Suprapubic skin (tissue), 4 donors: ENCODE measurements at regions not wholly inside any gene's neighbourhood (a gene's known extent, or its start where the extent isn't known, plus 50 kb on each side); places are given as distances from the start of the nearest gene placed in this dataset.

Experiments
- DNase-seq, 2 donors: peaks; one replicate each; pipeline ENCODE4 v3.0.0-alpha.2; 2019; ENCODE audit warnings: low spot score in 2 of 2
- H3K27ac ChIP-seq: fragments of 200-600 bp; sonication (generic); one replicate; pipeline ENCODE4 v1.5.1; 2019
- H3K27me3 ChIP-seq: fragments of 200-600 bp; sonication (generic); one replicate; pipeline ENCODE4 v1.5.1; 2019
- H3K36me3 ChIP-seq: fragments of 200-600 bp; sonication (generic); one replicate; pipeline ENCODE4 v1.5.1; 2019
- H3K4me1 ChIP-seq: fragments of 200-600 bp; sonication (generic); one replicate; pipeline ENCODE4 v1.5.1; 2019
- H3K4me3 ChIP-seq: fragments of 200-600 bp; sonication (generic); one replicate; pipeline ENCODE4 v1.5.1; 2019; ENCODE audit warnings: mild to moderate bottlenecking
- H3K9me3 ChIP-seq: fragments of 200-600 bp; sonication (generic); one replicate; pipeline ENCODE4 v1.5.1; 2019
- EP300 ChIP-seq: sonication (generic); formaldehyde crosslinking; IDR thresholded peaks from one replicate; pipeline ENCODE4 v1.6.1; 2017; ENCODE audit warnings: antibody characterized with exemption
- POLR2A ChIP-seq, 2 donors: fragments of 450-650 bp; IDR thresholded peaks; one replicate each; pipeline ENCODE4 v1.6.1; 2017; ENCODE audit warnings: antibody characterized with exemption in 2 of 2, mild to moderate bottlenecking in 2 of 2, moderate library complexity in 2 of 2
- POLR2AphosphoS5 ChIP-seq, 3 donors: sonication (generic); formaldehyde crosslinking; IDR thresholded peaks; one replicate each; pipeline ENCODE4 v1.6.1; 2017; ENCODE audit warnings: antibody characterized with exemption in 3 of 3
- WGBS: methylation state at CpG from one replicate; pipeline ENCODE4 v1.1.5; 2018; 5-methylcytosine and 5-hydroxymethylcytosine counted together
- TF ChIP-seq, protein P1 (sequence below), 2 donors: fragments of 200-600 bp in 1 of 2; fragments of 450-650 bp in 1 of 2; sonication (generic) in 1 of 2; IDR thresholded peaks; one replicate each; pipeline ENCODE4 v1.5.1; 2016 to 2019; ENCODE audit warnings: antibody characterized with exemption in 2 of 2, mild to moderate bottlenecking in 1 of 2, moderate library complexity in 1 of 2

DNA sequence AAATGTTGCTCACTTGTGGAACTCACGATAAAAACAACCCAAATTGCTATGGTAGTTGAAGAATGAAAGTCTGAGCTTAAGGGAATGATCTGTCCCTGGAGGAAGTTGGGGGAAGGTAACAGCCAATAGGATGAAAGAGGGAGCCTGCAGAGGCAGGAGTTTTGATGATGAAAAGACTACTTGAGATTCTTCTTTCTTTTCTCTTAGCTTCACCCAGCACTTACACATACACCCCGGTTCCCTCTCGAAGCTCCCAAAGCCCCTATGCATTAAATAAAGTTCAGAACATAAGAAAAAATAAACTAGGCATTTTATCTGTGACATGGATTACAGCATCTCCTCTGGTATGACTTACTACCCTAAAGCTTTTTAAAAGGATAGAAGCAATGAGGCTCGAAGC, 122.9 kb upstream of the GATB start:
- TF ChIP-seq, protein P1, sequence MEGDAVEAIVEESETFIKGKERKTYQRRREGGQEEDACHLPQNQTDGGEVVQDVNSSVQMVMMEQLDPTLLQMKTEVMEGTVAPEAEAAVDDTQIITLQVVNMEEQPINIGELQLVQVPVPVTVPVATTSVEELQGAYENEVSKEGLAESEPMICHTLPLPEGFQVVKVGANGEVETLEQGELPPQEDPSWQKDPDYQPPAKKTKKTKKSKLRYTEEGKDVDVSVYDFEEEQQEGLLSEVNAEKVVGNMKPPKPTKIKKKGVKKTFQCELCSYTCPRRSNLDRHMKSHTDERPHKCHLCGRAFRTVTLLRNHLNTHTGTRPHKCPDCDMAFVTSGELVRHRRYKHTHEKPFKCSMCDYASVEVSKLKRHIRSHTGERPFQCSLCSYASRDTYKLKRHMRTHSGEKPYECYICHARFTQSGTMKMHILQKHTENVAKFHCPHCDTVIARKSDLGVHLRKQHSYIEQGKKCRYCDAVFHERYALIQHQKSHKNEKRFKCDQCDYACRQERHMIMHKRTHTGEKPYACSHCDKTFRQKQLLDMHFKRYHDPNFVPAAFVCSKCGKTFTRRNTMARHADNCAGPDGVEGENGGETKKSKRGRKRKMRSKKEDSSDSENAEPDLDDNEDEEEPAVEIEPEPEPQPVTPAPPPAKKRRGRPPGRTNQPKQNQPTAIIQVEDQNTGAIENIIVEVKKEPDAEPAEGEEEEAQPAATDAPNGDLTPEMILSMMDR (IDR thresholded peaks at IDR 0.05) = no peak
- no peak for TF ChIP-seq EP300
- TF ChIP-seq POLR2AphosphoS5 (IDR thresholded peaks at IDR 0.05) = no peak
- TF ChIP-seq POLR2A (IDR thresholded peaks at IDR 0.05) = no peak
- Histone ChIP-seq H3K4me1 (no peaks in the 10 kb centered on the region), H3K36me3 (no peaks in the 10 kb centered on the region), H3K9me3 (no peaks in the 10 kb centered on the region), H3K4me3 (no peak overlapping the region), H3K27ac (no peak overlapping the region), H3K27me3 (no peaks in the 10 kb centered on the region)
- DNase-seq = no peak
- 91% methylated on average over 4 of the region's 4 CpGs for WGBS

DNA sequence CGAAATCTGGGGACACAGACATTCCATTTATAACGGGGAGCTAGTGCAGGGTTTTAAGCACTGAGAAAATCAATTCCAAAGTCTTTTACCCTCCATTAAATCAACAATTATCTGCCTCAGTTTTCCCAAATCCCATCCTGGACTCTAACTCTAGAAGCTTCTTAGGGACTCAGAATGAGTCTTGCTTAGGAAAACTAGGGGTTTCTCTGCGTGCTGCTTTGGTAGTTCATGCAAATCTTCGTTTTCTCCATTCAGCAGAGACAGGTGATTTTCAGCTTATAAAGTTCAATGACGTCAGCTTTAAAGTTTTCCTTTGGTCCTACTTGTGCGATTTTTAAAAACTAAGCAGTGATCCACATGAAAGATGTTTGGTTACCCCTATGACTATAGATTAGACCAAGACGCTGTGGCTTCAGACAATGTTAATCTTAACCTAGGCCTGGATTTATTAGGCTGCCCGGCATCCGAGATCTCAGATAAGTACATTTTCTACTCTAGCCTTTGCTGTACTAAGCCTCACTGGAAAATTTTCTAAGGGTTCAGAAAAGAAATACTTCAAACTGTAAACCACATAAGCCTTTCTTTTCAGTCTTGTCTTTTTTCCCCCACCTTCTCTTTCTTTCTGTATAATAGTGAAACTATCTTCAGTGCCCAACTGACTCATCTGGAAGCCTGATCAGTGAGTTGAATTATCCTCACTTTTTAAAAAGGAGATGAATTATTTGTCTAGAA, 121.4 kb upstream of the GATB start:
- no peak overlapping the region for H3K4me3 ChIP-seq
- H3K27ac ChIP-seq = no peak overlapping the region
- no peaks in the 10 kb centered on the region for H3K27me3 ChIP-seq
- H3K36me3 ChIP-seq = no peaks in the 10 kb centered on the region
- WGBS = 91% methylated on average over 9 of the region's 9 CpGs
- no peak for TF ChIP-seq POLR2AphosphoS5 (IDR thresholded peaks at IDR 0.05)
- TF ChIP-seq POLR2A (IDR thresholded peaks at IDR 0.05) = no peak
- no peak for TF ChIP-seq EP300
- TF ChIP-seq, protein P1 (IDR thresholded peaks at IDR 0.05) = no peak
- DNase-seq = no peak
- H3K4me1 ChIP-seq = no peaks in the 10 kb centered on the region
- H3K9me3 ChIP-seq = no peaks in the 10 kb centered on the region

DNA sequence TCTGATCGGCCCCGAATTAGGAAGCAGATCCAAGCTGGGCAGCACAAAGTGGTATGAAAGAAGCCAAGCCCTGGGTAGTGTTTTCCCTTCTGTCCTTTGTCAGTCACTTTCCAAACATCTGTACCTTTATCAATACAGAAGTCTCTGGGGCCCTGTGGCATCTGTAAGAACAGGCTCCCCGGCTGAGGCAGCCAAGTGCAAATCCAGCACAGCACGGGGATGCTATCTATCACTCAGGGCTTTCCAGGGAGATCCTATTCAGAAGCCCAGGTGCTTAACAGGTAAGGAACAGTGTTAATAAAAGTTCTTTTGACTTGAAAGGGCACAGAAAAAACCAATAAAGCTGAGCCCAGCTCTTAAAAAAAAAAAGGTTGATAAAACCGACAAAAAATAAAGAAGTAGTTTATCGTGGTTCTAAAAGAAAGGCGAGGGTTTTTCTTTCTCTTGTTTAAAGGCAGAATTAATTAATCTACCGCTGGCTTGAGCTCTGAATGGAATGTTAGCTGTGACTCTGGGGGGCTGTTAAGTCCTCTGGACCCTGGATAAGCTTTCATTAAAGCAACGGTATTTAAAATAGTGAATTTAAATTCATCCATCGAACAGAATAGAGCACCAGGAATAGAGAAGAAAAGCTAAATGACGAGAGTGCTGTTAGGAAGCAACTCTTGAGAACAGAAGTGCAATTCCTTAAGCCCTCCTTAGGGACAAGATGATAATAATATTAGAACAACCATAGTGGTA, 119.1 kb upstream of the GATB start:
- H3K36me3 ChIP-seq = no peaks in the 10 kb centered on the region
- TF ChIP-seq POLR2A (IDR thresholded peaks at IDR 0.05) (no peak), POLR2AphosphoS5 (IDR thresholded peaks at IDR 0.05) (no peak), EP300 (no peak)
- TF ChIP-seq, protein P1 (IDR thresholded peaks at IDR 0.05) = no peak
- DNase-seq = no peak
- H3K27ac ChIP-seq = no peak overlapping the region
- WGBS = 80% methylated on average over 11 of the region's 11 CpGs
- H3K4me3 ChIP-seq = no peak overlapping the region
- H3K27me3 ChIP-seq = no peaks in the 10 kb centered on the region
- H3K4me1 ChIP-seq = no peaks in the 10 kb centered on the region
- H3K9me3 ChIP-seq = no peaks in the 10 kb centered on the region

DNA sequence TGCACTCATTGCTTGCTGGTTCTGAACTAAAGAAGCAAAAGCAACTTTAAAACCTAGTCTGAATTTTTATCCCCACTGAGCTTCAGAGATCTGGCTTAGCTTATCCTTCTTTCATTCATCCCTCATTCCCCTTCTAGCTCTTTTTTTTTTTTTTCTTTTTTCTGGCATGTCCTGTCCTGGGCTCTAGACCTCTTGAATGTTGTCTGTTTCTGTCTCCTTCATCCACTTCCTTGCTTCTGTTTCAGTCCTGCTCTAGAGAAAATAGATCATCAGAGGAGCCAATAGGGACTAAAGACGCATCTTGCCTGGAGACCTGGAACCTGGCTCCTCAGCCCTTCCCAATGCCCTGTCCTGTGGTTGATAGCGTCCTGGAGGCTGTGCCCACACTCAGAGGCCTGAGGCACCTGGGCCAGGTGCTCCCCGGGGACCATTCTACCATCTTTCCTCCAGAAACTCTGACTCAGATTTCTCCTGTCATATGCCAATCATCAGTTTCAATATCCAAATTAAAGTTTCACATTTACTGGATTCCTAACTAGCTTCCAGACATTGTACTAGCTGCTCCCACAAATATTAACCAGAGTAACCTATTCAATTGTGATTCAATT, 115.7 kb upstream of the GATB start:
- DNase-seq = no peak
- Histone ChIP-seq H3K27ac (no peak overlapping the region), H3K9me3 (no peaks in the 10 kb centered on the region), H3K27me3 (no peaks in the 10 kb centered on the region), H3K4me1 (no peaks in the 10 kb centered on the region), H3K36me3 (no peaks in the 10 kb centered on the region), H3K4me3 (no peak overlapping the region)
- 85% methylated on average over 3 of the region's 3 CpGs for WGBS
- no peak for TF ChIP-seq POLR2AphosphoS5 (IDR thresholded peaks at IDR 0.05)

DNA sequence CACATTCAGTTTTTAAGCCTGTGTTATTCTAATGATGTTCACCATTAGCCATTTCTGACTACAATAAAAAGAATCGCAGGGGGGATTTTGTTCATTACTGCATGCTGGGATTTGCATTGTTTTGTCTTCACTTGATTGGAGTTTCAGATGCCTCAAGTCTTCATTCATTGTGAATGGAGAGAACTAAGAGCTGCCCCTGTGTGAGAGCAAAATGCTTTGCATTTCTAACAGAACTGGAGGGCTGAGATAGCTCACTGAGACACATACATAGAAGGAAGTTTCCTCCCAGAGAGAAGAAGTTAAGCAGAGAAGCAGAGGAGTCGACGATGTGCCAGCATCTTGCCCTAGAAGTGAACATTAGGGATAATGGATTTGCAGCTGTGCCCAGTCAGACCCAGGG, 113.5 kb upstream of the GATB start:
- Histone ChIP-seq H3K36me3 (no peaks in the 10 kb centered on the region), H3K4me1 (no peaks in the 10 kb centered on the region), H3K27ac (no peak overlapping the region), H3K4me3 (no peak overlapping the region), H3K27me3 (no peaks in the 10 kb centered on the region), H3K9me3 (no peaks in the 10 kb centered on the region)
- WGBS = 72% methylated on average over 3 of the region's 3 CpGs
- TF ChIP-seq, protein P1 (IDR thresholded peaks at IDR 0.05) = no peak
- TF ChIP-seq POLR2AphosphoS5 (IDR thresholded peaks at IDR 0.05) = no peak
- TF ChIP-seq POLR2A (IDR thresholded peaks at IDR 0.05) = no peak
- TF ChIP-seq EP300 = no peak
- no peak for DNase-seq
